Progenitor cell of endocrine pancreas (in vitro differentiated cells): ENCODE measurements at regions not wholly inside any gene's neighbourhood (a gene's known extent, or its start where the extent isn't known, plus 50 kb on each side); places are given as distances from the start of the nearest gene placed in this dataset.
"Not testable (repeated sequence)": the region's sequence is repeated elsewhere in the genome, so short reads cannot be mapped to it uniquely, and the experiment has no call there.

ENCODE experiments used
- DNase-seq: peaks from one replicate; pipeline ENCODE4 v3.0.0; 2021; ENCODE audit warnings: low spot score; ENCODE audit not compliant: unreplicated experiment
- H3K27ac Mint-ChIP-seq: 2 replicates; pipeline ENCODE4 v1.8.0; 2021; ENCODE audit warnings: mild to moderate bottlenecking, moderate library complexity, mixed read lengths
- H3K27me3 Mint-ChIP-seq: 2 replicates; pipeline ENCODE4 v1.8.0; 2021; ENCODE audit warnings: mixed read lengths
- H3K36me3 Mint-ChIP-seq: 2 replicates; pipeline ENCODE4 v1.8.0; 2022; ENCODE audit warnings: mixed read lengths; ENCODE audit not compliant: insufficient read depth
- H3K4me1 Mint-ChIP-seq: 2 replicates; pipeline ENCODE4 v1.8.0; 2021; ENCODE audit warnings: low read depth, mixed read lengths
- H3K4me3 Mint-ChIP-seq: 2 replicates; pipeline ENCODE4 v1.8.0; 2021; ENCODE audit warnings: low read depth, mild to moderate bottlenecking, moderate library complexity, mixed read lengths
- H3K9me3 Mint-ChIP-seq: 2 replicates; pipeline ENCODE4 v1.8.0; 2021; ENCODE audit warnings: low read depth, mixed read lengths
- TF ChIP-seq, protein P1 (sequence below): fragments of 200-600 bp; sonication (generic); IDR thresholded peaks from one replicate; pipeline ENCODE4 v1.5.0; 2021; ENCODE audit warnings: antibody characterized with exemption, mild to moderate bottlenecking; ENCODE audit not compliant: unreplicated experiment

DNA sequence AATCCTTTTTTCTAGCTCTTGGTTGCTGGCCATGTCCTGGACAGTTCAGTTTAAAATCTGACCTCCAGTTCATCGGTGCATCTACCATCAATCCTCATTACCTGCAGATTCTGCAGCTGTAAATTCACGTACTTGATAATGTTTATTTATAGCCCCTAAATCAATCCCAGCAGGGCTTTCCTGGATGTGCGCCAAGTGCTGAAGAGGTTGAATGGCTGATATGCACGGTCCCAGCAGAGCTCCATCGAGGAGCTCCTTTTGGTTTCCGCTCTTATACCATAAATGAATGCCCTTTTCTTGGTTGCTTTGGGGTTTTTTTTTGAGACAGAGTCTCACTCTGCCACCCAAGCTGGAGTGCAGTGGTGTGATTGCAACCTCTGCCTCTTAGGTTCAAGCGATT is 91.2 kb upstream of the CCZ1B start:
- TF ChIP-seq, protein P1, sequence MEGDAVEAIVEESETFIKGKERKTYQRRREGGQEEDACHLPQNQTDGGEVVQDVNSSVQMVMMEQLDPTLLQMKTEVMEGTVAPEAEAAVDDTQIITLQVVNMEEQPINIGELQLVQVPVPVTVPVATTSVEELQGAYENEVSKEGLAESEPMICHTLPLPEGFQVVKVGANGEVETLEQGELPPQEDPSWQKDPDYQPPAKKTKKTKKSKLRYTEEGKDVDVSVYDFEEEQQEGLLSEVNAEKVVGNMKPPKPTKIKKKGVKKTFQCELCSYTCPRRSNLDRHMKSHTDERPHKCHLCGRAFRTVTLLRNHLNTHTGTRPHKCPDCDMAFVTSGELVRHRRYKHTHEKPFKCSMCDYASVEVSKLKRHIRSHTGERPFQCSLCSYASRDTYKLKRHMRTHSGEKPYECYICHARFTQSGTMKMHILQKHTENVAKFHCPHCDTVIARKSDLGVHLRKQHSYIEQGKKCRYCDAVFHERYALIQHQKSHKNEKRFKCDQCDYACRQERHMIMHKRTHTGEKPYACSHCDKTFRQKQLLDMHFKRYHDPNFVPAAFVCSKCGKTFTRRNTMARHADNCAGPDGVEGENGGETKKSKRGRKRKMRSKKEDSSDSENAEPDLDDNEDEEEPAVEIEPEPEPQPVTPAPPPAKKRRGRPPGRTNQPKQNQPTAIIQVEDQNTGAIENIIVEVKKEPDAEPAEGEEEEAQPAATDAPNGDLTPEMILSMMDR = no peak
- DNase-seq = no peak
- Mint-ChIP-seq H3K4me3 (no peak overlapping the region), H3K9me3 (no peaks in the 10 kb centered on the region), H3K4me1 (no peaks in the 10 kb centered on the region), H3K27me3 (peaks cover 6% of the 10 kb centered on the region), H3K36me3 (no peaks in the 10 kb centered on the region), H3K27ac (no peak overlapping the region)

DNA sequence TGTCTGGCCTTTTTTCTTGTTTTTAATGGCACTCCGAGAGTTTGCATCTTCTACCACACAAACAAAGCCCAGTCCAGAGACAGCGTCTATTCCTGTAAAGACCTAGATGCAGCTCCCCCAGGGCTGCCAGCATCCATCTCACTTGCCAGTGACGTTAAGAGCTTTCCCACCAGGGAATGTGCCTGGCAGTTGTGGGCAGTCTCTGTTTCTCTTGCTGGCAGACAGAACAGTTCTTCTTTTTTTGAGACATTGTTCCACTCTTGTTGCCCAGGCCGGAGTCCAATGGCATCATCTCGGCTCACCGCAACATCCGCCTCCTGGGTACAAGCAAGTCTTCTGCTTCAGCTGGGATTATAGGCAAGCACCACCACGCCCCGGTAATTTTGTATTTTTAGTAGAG is 93.1 kb upstream of the CCZ1B start:
- H3K36me3 Mint-ChIP-seq, DNase-seq, H3K27ac Mint-ChIP-seq, H3K9me3 Mint-ChIP-seq, H3K27me3 Mint-ChIP-seq, H3K4me3 Mint-ChIP-seq, H3K4me1 Mint-ChIP-seq: not testable (repeated sequence)

DNA sequence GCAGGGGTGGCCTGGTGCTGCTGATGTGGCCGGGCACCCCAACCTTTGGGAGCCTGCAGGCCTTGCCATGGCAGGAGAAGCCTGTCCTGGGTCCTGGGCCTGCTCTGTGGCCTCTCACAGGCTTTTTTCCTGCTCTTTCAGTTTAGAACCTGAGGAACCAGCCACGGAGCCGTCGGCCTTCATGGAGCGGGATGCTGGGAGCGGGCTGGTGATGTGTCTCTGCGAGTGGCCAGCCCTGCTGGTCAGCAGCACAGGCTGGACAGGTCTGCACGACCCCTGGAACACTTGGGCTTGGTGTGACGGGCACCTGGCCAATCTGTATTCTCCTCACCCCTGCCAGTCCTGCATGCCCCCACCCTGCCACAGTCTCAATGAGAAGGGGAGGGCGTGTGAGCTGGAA is 98.4 kb upstream of the CCZ1B start:
- H3K36me3 Mint-ChIP-seq, H3K4me1 Mint-ChIP-seq, H3K27me3 Mint-ChIP-seq, H3K27ac Mint-ChIP-seq, H3K9me3 Mint-ChIP-seq, DNase-seq, H3K4me3 Mint-ChIP-seq: not testable (repeated sequence)

DNA sequence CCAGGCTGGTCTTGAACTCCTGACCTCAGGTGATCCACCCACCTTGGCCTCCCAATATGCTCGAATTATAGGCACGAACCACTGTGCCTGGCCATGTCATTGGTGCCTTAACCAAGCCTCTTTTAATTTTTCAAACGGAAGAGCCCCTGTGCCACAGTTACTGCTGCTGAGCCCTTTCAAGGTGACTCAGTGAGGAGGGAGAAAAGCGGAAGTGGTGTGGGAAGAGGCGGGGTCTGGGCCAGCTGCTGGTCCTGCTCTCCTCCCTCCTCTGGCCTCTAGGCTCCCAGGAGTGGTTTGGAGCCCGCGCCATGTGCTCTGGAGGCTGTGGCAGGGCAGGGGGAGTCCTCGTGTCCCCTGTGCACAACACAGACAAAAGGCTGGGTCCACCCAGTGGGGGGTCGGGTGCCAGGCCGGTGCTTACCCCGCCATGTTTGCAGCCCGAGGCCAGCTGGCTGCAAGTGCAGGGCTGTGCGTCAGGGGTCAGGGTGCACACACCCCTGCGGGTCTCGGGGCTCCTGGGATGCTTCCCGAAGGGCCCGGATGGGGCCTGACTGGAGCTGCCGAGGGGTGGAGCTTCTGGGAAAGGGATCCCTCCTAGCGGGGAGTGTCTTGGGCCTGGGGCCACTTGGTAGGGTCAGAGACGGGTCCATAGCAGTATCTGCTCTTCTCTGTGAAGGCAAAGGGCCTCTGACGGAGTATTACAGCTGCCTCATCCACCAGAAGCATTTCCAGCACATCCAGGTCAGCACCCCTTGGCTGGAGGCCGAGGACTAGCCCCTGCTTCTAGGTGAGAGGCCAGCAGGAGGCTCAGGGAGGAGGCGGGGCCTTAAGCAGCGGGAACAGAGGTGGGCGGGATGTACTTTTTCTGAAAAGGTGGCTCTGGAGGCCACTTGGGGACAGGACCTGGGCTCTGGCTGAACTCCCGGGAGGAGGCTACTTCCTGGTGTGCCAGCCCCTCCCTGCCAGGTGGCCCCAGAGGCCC is 100.4 kb upstream of the CCZ1B start:
- H3K9me3 Mint-ChIP-seq, H3K4me1 Mint-ChIP-seq, H3K27me3 Mint-ChIP-seq, H3K27ac Mint-ChIP-seq, H3K36me3 Mint-ChIP-seq, H3K4me3 Mint-ChIP-seq, DNase-seq: not testable (repeated sequence)

DNA sequence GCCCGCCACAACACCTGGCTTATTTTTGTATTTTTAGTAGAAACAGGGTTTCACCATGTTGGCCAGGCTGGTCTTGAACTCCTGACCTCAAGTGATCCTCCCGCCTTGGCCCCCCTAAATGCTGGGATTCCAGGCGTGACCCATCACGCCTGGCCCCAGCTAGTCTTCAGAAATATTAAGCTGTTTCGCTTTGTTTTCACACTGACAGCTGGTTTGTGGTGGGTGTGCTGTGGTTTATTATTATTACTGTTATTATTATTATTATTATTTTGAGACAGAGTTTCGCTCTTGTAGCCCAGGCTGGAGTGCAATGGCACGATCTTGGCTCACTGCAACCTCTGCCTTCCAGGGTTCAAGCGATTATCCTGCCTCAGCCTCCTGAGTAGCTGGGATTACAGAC is 101.6 kb upstream of the CCZ1B start:
- H3K27me3 Mint-ChIP-seq, H3K4me3 Mint-ChIP-seq, H3K36me3 Mint-ChIP-seq, DNase-seq, H3K27ac Mint-ChIP-seq, H3K9me3 Mint-ChIP-seq, H3K4me1 Mint-ChIP-seq: not testable (repeated sequence)

DNA sequence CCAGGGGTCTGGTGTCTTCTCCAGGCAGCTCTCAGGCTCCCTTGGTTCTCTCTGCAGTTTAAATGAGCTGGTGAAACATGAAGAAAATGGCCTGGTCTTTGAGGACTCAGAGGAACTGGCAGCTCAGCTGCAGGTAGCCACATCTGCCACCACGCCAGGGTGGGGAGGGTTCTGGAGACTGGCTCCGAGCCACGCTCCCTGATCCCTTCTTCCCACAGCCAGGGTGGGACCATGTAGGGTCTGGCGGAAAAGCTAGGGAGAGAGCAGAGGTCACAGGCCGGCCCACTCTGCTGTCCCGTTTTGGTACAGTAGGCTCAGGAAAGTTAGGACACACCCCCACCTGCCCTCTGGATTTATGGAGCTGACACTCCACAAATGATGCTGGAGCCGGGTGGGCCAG is 103.5 kb upstream of the CCZ1B start:
- not testable (repeated sequence) for H3K27ac Mint-ChIP-seq, DNase-seq, H3K4me1 Mint-ChIP-seq, H3K4me3 Mint-ChIP-seq, H3K27me3 Mint-ChIP-seq, H3K9me3 Mint-ChIP-seq, H3K36me3 Mint-ChIP-seq

DNA sequence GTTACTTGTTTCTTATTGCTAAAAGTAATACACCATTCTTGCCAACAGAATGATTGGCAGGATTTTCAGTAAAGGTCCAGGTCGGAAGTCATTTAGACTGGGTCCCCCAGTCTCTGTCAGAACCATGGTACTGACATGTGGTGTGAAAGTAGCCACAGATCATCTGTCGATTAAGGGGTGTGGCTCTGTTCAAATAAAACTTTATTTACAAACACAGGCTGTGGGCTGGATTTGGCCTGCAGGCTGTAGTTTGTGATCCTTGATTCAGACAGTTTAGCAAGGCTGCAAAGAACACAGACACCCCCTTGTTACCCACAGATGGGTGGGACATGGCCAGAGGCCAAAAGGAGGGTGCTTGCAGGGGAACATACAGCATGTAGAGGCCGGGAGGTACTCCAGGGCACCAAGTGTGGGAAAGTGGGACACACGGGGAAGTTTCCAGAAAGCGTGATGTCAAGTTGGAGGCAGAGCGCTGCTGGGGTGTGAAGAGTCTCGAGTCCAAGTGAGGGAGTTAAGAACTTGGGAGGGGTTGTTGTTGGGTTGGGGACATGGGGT is 104.1 kb upstream of the CCZ1B start:
- H3K4me1 Mint-ChIP-seq, H3K4me3 Mint-ChIP-seq, H3K27ac Mint-ChIP-seq, H3K27me3 Mint-ChIP-seq, H3K36me3 Mint-ChIP-seq, DNase-seq, H3K9me3 Mint-ChIP-seq: not testable (repeated sequence)

DNA sequence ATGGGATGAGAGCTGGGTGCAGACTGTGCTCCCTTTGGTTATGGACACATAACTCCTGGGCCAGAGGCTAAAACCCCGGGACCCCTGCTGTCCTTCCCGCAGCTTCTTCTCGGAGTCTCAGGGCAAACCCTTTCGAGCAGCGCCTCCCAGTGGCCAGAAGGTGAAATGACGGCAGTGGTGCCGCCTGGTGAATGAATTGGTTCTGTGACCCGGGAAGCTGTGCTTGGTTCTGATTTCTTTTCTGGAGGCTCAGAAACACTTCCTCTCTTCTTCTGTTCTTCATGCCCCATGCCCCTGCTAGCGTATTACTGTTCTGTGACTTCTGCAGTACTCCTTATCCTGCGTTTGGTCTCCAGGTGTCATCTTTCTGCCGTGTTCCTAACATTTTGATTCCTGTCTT is 104.7 kb upstream of the CCZ1B start:
- H3K4me3 Mint-ChIP-seq, H3K27ac Mint-ChIP-seq: not testable (repeated sequence)

DNA sequence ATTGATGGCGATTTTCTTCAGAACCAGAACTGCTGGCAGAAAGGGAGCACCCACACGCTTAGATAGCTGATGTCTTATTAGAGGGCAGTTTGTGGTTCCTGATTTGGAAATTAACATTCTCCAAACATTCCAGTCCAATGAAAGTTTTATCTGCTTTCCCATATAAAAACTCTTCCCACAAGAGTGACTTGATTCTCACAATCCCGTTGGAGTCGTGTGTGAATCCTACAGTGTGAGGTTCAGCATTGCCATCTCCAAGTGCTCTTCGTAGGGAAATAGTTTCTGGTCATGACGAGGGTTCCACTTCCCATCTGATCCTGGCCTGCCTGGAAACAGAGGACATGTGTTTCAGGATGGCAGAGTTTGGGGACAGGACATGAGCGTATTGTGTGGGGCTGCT is 105.4 kb upstream of the CCZ1B start:
- not testable (repeated sequence) for H3K4me3 Mint-ChIP-seq, H3K36me3 Mint-ChIP-seq, H3K27me3 Mint-ChIP-seq, H3K4me1 Mint-ChIP-seq, H3K27ac Mint-ChIP-seq, H3K9me3 Mint-ChIP-seq, DNase-seq

More for the DNA sequence above, 104.7 kb upstream of the CCZ1B start:
- peak; percentile 35 for DNase-seq
- TF ChIP-seq, protein P1 = peak; percentile 62
- not testable (repeated sequence) for H3K27me3 Mint-ChIP-seq, H3K9me3 Mint-ChIP-seq, H3K36me3 Mint-ChIP-seq, H3K4me1 Mint-ChIP-seq

DNA sequence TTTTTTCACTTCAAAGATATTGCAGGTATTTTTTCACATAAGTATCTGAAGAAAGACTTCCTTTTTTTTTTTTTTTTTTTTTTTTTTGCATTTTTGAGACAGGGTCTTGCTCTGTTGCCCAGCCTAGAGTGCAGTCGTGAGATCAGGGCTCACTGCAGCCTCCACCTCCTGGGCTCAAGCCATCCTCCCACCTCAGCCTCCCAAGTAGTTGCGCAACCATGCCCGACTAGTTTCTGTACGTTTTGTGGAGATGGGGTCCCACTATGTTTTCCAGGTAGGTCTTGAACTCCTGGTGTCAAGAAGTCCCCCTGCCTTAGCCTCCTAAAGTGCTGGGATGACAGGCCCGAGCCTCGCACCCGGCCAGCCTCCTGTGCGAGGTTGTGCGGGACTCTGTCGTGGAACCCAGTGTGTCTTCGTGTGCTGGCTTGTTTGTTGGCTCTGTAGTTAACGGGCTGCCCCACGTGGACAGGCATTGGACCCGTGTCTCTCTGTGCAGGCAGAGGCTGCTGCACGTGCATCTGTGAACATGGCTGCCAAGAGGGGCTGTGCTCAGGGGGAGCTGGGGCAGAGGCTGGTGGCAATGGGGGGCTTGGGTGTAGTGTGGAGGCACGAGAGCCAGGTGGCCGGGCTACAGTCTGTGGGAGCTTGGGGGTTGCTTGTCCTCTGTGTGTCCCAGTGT is 108.0 kb upstream of the CCZ1B start:
- H3K4me3 Mint-ChIP-seq, H3K36me3 Mint-ChIP-seq, H3K4me1 Mint-ChIP-seq, H3K27ac Mint-ChIP-seq, H3K27me3 Mint-ChIP-seq, DNase-seq, H3K9me3 Mint-ChIP-seq: not testable (repeated sequence)
